K562 (cell line): ENCODE measurements at regions not wholly inside any gene's neighbourhood (a gene's known extent, or its start where the extent isn't known, plus 50 kb on each side); places are given as distances from the start of the nearest gene placed in this dataset.
A peak's percentile ranks its signal among the peaks of the same experiment; 100 is the strongest.

Source experiments
- ATAC-seq: fragments of 200-7000 bp; cut with Tn5 transposase; 3 replicates; pipeline ENCODE4 v1.9.1; 2020; ENCODE audit warnings: moderate library complexity
- BruUV-seq: library from RNA; stranded (reverse); fragments of 400-500 nt; replicated peaks from 2 replicates; lab custom pipeline; 2021; lab: Mats Ljungman, UMichigan
- CTCF ChIA-PET: fragments of 300-600 bp; formaldehyde crosslinking; extraction: SDS; loops from one replicate; lab custom pipeline; 2021; ENCODE audit warnings: low intra/inter-chr PET ratio; lab: Yijun Ruan, JAX
- POLR2A ChIA-PET: fragments of 300-600, 350-650 bp; sonication (Branson Sonifier 250); formaldehyde crosslinking; extraction: SDS; loops from one replicate; lab custom pipeline; 2021; ENCODE audit warnings: antibody characterized with exemption, inconsistent platforms; lab: Yijun Ruan, JAX
- DNase-seq, 4 experiments: peaks; one replicate each; pipeline versions ENCODE4 v3.0.0 to v3.0.0-alpha.2; 2011 to 2018; ENCODE audit warnings: low spot score in 3 of 4, mixed read lengths in 3 of 4; ENCODE audit errors: extremely low read depth in 1 of 4
- FAIRE-seq: peaks from 2 replicates; lab custom pipeline; 2011; peaks lifted over from hg19 to GRCh38; lab: Jason Lieb, UNC
- H2AFZ ChIP-seq: 2 replicates; pipeline ENCODE4 v1.6.0; 2011; ENCODE audit warnings: low read depth, low read length, control low read depth, inconsistent platforms
- H3K27ac ChIP-seq: fragments of 200-600 bp; 3 replicates; pipeline ENCODE4 v1.8.0; 2011; ENCODE audit warnings: low read depth, mild to moderate bottlenecking, control low read depth, inconsistent platforms, low read length, moderate library complexity, mixed read lengths; ENCODE audit errors: extremely low read depth
- H3K27me3 ChIP-seq, 2 experiments: fragments of 300-600 bp in 1 of 2; 2 replicates in 1 of 2; 3 replicates in 1 of 2; pipeline versions ENCODE4 v1.6.0 to v1.8.0; 2011; ENCODE audit warnings: inconsistent platforms in 2 of 2, low read length in 2 of 2, mild to moderate bottlenecking in 1 of 2, mixed read lengths in 1 of 2, moderate library complexity in 1 of 2; ENCODE audit not compliant: control insufficient read depth in 2 of 2, insufficient read depth in 2 of 2
- H3K36me3 ChIP-seq: fragments of 300-600 bp; 3 replicates; pipeline ENCODE4 v1.8.0; 2011; ENCODE audit warnings: mild to moderate bottlenecking, low read length, inconsistent platforms; ENCODE audit not compliant: control insufficient read depth, insufficient read depth
- H3K4me1 ChIP-seq, 2 experiments: fragments of 200-600 bp in 1 of 2; replicated peaks in 1 of 2; 2 replicates in 1 of 2; 3 replicates in 1 of 2; pipeline versions ENCODE4 v1.5.1 to v1.8.0; 2011; ENCODE audit warnings: inconsistent platforms in 2 of 2, low read length in 2 of 2, mild to moderate bottlenecking in 1 of 2, mixed read lengths in 1 of 2, moderate library complexity in 1 of 2; ENCODE audit not compliant: control insufficient read depth in 2 of 2, insufficient read depth in 2 of 2
- H3K4me2 ChIP-seq: 2 replicates; pipeline ENCODE4 v1.6.1; 2011; ENCODE audit warnings: low read length, control low read depth, inconsistent platforms, mixed read lengths; ENCODE audit not compliant: insufficient read depth
- H3K4me3 ChIP-seq: fragments of 200-600 bp; sonication (generic), shearing (Covaris generic); 2 replicates; pipeline ENCODE4 v1.5.1; 2016; ENCODE audit warnings: control low read depth, inconsistent platforms
- H3K79me2 ChIP-seq: fragments of 200-600 bp; 3 replicates; pipeline ENCODE4 v1.8.0; 2011; ENCODE audit warnings: low read length, inconsistent platforms; ENCODE audit not compliant: control insufficient read depth, insufficient read depth
- H3K9ac ChIP-seq, 2 experiments: 2 replicates each; pipeline versions ENCODE4 v1.6.0 to v1.6.1; 2011; ENCODE audit warnings: low read depth in 2 of 2, low read length in 2 of 2, control low read depth in 1 of 2, inconsistent platforms in 1 of 2, mild to moderate bottlenecking in 1 of 2, mixed read lengths in 1 of 2; ENCODE audit not compliant: insufficient read depth in 1 of 2
- H3K9me1 ChIP-seq: one replicate; pipeline ENCODE4 v1.6.0; 2011; ENCODE audit warnings: inconsistent platforms, mild to moderate bottlenecking, low read length, moderate library complexity; ENCODE audit not compliant: control insufficient read depth, insufficient read depth
- H3K9me3 ChIP-seq: replicated peaks from 2 replicates; pipeline ENCODE4 v1.5.1; 2011; ENCODE audit warnings: low read depth, low read length, inconsistent platforms; ENCODE audit not compliant: control insufficient read depth, insufficient read depth
- H4K20me1 ChIP-seq: replicated peaks from 2 replicates; pipeline ENCODE4 v1.6.1; 2011; ENCODE audit warnings: low read length, inconsistent platforms, mixed read lengths; ENCODE audit not compliant: control insufficient read depth, insufficient read depth
- CTCF ChIP-seq, 3 experiments: IDR thresholded peaks in 2 of 3; conservative IDR thresholded peaks in 1 of 3; 2 replicates each; pipeline ENCODE4 v1.5.1; 2011 to 2012; ENCODE audit warnings: low read length in 3 of 3, mild to moderate bottlenecking in 3 of 3, control low read depth in 2 of 3, improper control_type of control experiment in 1 of 3, inconsistent platforms in 1 of 3, low read depth in 1 of 3, mixed read lengths in 1 of 3, moderate library complexity in 1 of 3; ENCODE audit not compliant: insufficient read depth in 2 of 3
- ELK1 ChIP-seq: sonication (generic); formaldehyde crosslinking; IDR thresholded peaks from 2 replicates; pipeline ENCODE4 v1.8.1; 2022; ENCODE audit warnings: missing genetic modification reagents
- HIVEP1 ChIP-seq: fragments of 250-450 bp; sonication (Bioruptor Pico); IDR thresholded peaks from 2 replicates; pipeline ENCODE4 v1.4.0; 2020; ENCODE audit warnings: mild to moderate bottlenecking
- KLF10 ChIP-seq: fragments of 250-450 bp; sonication (Bioruptor Pico); IDR thresholded peaks from 2 replicates; pipeline ENCODE4 v1.6.1; 2021; ENCODE audit warnings: matching md5 sums
- RAD21 ChIP-seq, 2 experiments: fragments of 250-450 bp in 1 of 2; fragments of 450-650 bp in 1 of 2; sonication (Bioruptor Pico) in 1 of 2; formaldehyde crosslinking in 1 of 2; IDR thresholded peaks in 1 of 2; conservative IDR thresholded peaks in 1 of 2; 2 replicates each; pipeline versions ENCODE4 v1.4.0 to v1.8.0; 2020 to 2022; ENCODE audit warnings: mild to moderate bottlenecking in 2 of 2, moderate library complexity in 1 of 2
- ZNF398 ChIP-seq: fragments of 250-450 bp; sonication (Bioruptor Pico); IDR thresholded peaks from 2 replicates; pipeline ENCODE4 v1.8.0; 2021; ENCODE audit warnings: moderate library complexity, mild to moderate bottlenecking, inconsistent platforms
- WGBS: fragments of 100-300 bp; shearing (Covaris generic); methylation state at CpG from one replicate; pipeline ENCODE4 v1.1.6; 2016; ENCODE audit warnings: low coverage, mixed read lengths; ENCODE audit not compliant: insufficient coverage; ENCODE audit errors: missing lambda C conversion rate; 5-methylcytosine and 5-hydroxymethylcytosine counted together
- in situ Hi-C: fragments of 300-500 bp; cut with MboI; formaldehyde crosslinking; loops from 4 replicates; pipeline ENCODE4 v1.15.0; 2018; ENCODE audit warnings: inconsistent platforms, mixed read lengths
- intact Hi-C: fragments of 100-400 bp; cut with micrococcal nuclease; formaldehyde crosslinking; loops from 2 replicates; pipeline ENCODE4 v1.14.2; 2022

- TF ChIP-seq ZNF398 (CRISPR knock-in tag) (no peak), KLF10 (CRISPR knock-in tag) (no peak), HIVEP1 (CRISPR knock-in tag) (no peak)
Measured at GRCh38 chr14:106841701-106842100, 1315.3 kb downstream of the TMEM121 start (continued).

GRCh38 chr14:106842687-106843086 is 1316.3 kb downstream of the TMEM121 start:
- peak; percentile 14 to 19 (median 15) for DNase-seq
- H3K4me2 ChIP-seq, result no peak overlapping the region
- no peak overlapping the region; the same call in 2 of the 3 replicates for H3K27ac ChIP-seq
- in situ Hi-C loops (no loop called here), intact Hi-C loops (no loop called here)
- H2AFZ ChIP-seq, result no peak overlapping the region
- no peak overlapping the region for H3K9ac ChIP-seq
- POLR2A ChIA-PET, result no interaction called here
- TF ChIP-seq RAD21 (CRISPR knock-in tag; conservative IDR thresholded peaks at IDR 0.05 in 1 of 2, IDR thresholded peaks at IDR 0.05 in 1 of 2) (0 out of 4 replicates have a peak, but pooled peaks of 1 of the 2 experiments have one; percentile 8), ELK1 (CRISPR knock-in tag) (no peak), CTCF (IDR thresholded peaks at IDR 0.05 in 2 of 3, conservative IDR thresholded peaks at IDR 0.05 in 1 of 3; ENCODE audit: insufficient read depth in 2 of 3, low read depth in 1 of 3, low read length in 3 of 3) (peak; percentile 21 to 58 (median 48); a peak in 4 of 6 replicates)
- WGBS, result 0% methylated on average over 6 of the region's 6 CpGs
- no peaks in the 10 kb centered on the region for H3K9me3 ChIP-seq
- no peaks in the 10 kb centered on the region for H3K79me2 ChIP-seq
- CTCF ChIA-PET, result no interaction called here
- H3K27me3 ChIP-seq, result no peaks in the 10 kb centered on the region; a peak in 1 of 5 replicates
- no peaks in the 10 kb centered on the region for H3K9me1 ChIP-seq
- no peaks in the 10 kb centered on the region for H4K20me1 ChIP-seq
- BruUV-seq, result no TSS peak
- H3K4me3 ChIP-seq, result no peak overlapping the region
- peaks cover 0 to 7% of the 10 kb centered on the region in 2 experiments; a peak in 2 of 5 replicates for H3K4me1 ChIP-seq
- no peaks in the 10 kb centered on the region for H3K36me3 ChIP-seq
- peak; percentile 88 for ATAC-seq
- no peak for FAIRE-seq
